Left ventricle myocardium inferior (tissue), 1 donor: ENCODE measurements at regions not wholly inside any gene's neighbourhood (a gene's known extent, or its start where the extent isn't known, plus 50 kb on each side); places are given as distances from the start of the nearest gene placed in this dataset.

ENCODE experiments used
- DNase-seq: peaks from one replicate; pipeline ENCODE4 v3.0.0-alpha.2; 2020
- H3K27ac ChIP-seq: fragments of 200-600 bp; replicated peaks from 2 replicates; pipeline ENCODE4 v1.8.0; 2021
- H3K27me3 ChIP-seq: fragments of 200-600 bp; 2 replicates; pipeline ENCODE4 v1.8.0; 2021; ENCODE audit warnings: low read depth
- H3K36me3 ChIP-seq: fragments of 200-600 bp; 2 replicates; pipeline ENCODE4 v1.8.0; 2021
- H3K4me1 ChIP-seq: fragments of 200-600 bp; 2 replicates; pipeline ENCODE4 v1.8.0; 2021
- H3K4me3 ChIP-seq: fragments of 200-600 bp; 2 replicates; pipeline ENCODE4 v1.8.0; 2021; ENCODE audit warnings: mild to moderate bottlenecking, moderate library complexity
- H3K9me3 ChIP-seq: fragments of 200-600 bp; replicated peaks from 2 replicates; pipeline ENCODE4 v1.8.0; 2021
- CTCF ChIP-seq: fragments of 200-600 bp; IDR thresholded peaks from 2 replicates; pipeline ENCODE4 v1.8.0; 2021; ENCODE audit warnings: antibody characterized with exemption, mild to moderate bottlenecking, borderline replicate concordance
- intact Hi-C: fragments of 100-400 bp; cut with micrococcal nuclease; formaldehyde crosslinking; loops from one replicate; pipeline ENCODE4 v1.11.0; 2022
- donor health status: DM: no; HTN: yes; CAD: no; lungs with severe emphysema.

- intact Hi-C loops = no loop called here
- Histone ChIP-seq H3K27ac (no peak overlapping the region), H3K4me3 (no peak overlapping the region), H3K27me3 (no peaks in the 10 kb centered on the region), H3K9me3 (no peaks in the 10 kb centered on the region), H3K36me3 (no peaks in the 10 kb centered on the region), H3K4me1 (no peaks in the 10 kb centered on the region)
- TF ChIP-seq CTCF = no peak
- no peak for DNase-seq
These were observed 104.1 kb downstream of the SEC16B start for GRCh38 chr1:177865807-177866206.

GRCh38 chr1:177864538-177865305, 105.1 kb downstream of the SEC16B start:
- H3K9me3 ChIP-seq = no peaks in the 10 kb centered on the region
- H3K36me3 ChIP-seq = no peaks in the 10 kb centered on the region
- H3K27ac ChIP-seq = no peak overlapping the region
- DNase-seq = no peak
- no peaks in the 10 kb centered on the region for H3K27me3 ChIP-seq
- H3K4me3 ChIP-seq = no peak overlapping the region
- no peaks in the 10 kb centered on the region for H3K4me1 ChIP-seq
- no peak for TF ChIP-seq CTCF
- intact Hi-C loops = no loop called here

- Histone ChIP-seq H3K4me3 (no peak overlapping the region), H3K9me3 (no peaks in the 10 kb centered on the region), H3K4me1 (no peaks in the 10 kb centered on the region), H3K27me3 (no peaks in the 10 kb centered on the region), H3K36me3 (no peaks in the 10 kb centered on the region), H3K27ac (no peak overlapping the region)
- intact Hi-C loops = no loop called here
- DNase-seq = no peak
- no peak for TF ChIP-seq CTCF
These were observed 106.1 kb downstream of the SEC16B start for GRCh38 chr1:177863796-177864195.

GRCh38 chr1:177862916-177863315, 106.9 kb downstream of the SEC16B start:
- DNase-seq = no peak
- TF ChIP-seq CTCF = no peak
- no peaks in the 10 kb centered on the region for H3K27me3 ChIP-seq
- H3K36me3 ChIP-seq = no peaks in the 10 kb centered on the region
- intact Hi-C loops = no loop called here
- H3K4me3 ChIP-seq = no peak overlapping the region
- H3K9me3 ChIP-seq = no peaks in the 10 kb centered on the region
- H3K4me1 ChIP-seq = no peaks in the 10 kb centered on the region
- H3K27ac ChIP-seq = no peak overlapping the region

- intact Hi-C loops = no loop called here
- TF ChIP-seq CTCF = no peak
These were observed 110.3 kb downstream of the SEC16B start for GRCh38 chr1:177859572-177859971.

More at GRCh38 chr1:177859572-177859971, 110.3 kb downstream of the SEC16B start:
- Histone ChIP-seq H3K4me1 (no peaks in the 10 kb centered on the region), H3K4me3 (no peak overlapping the region), H3K27me3 (no peaks in the 10 kb centered on the region), H3K27ac (no peak overlapping the region), H3K36me3 (no peaks in the 10 kb centered on the region), H3K9me3 (no peaks in the 10 kb centered on the region)
- no peak for DNase-seq
